ENCODE measurements at regions not wholly inside any gene's neighbourhood (a gene's known extent, or its start where the extent isn't known, plus 50 kb on each side); places are given as distances from the start of the nearest gene placed in this dataset.

DNA sequence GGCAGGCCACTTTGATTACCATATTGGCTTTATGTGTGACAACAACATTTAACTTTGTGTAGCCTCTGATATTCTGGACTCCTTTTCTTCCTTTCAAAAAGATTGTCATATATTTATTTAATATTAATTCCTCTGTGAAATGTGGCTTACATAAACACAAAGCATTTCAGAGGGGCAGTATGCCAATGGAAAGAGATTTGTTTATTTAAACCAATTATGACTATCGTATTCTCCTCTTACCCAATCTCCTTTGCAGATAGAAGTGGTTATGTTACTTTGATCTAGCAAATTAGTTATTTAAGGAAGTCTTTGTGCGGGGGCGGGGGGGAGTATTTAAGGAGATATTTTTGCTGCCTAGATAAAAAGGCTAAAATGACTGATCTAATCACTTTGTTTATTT is 573.7 kb upstream of the KIF2B start:
- Mint-ChIP-seq H3K4me3 (no peak overlapping the region), H3K9me3 (peaks cover 0 to 12% (median 0%) of the 10 kb centered on the region in 7 donors), H3K4me1 (no peaks in the 10 kb centered on the region), H3K36me3 (no peaks in the 10 kb centered on the region), H3K27me3 (ENCODE audit: low read depth in 3 of 3) (no peaks in the 10 kb centered on the region), H3K27ac (no peak overlapping the region)
- no peak overlapping the region for H3K4me2 ChIP-seq (replicated peaks; ENCODE audit: extremely low read depth, low read length, poor library complexity, severe bottlenecking)
- H3K27ac ChIP-seq (ENCODE audit: low read depth in 1 of 2, low read length in 2 of 2) = no peak overlapping the region
- WGBS (ENCODE audit: insufficient coverage) = no CpG with 5 or more reads among the region's 3 CpGs
- H3K4me1 ChIP-seq (ENCODE audit: control insufficient read depth in 1 of 2, insufficient read depth in 2 of 2, low read length in 2 of 2) = no peaks in the 10 kb centered on the region
- intact Hi-C loops (cut with micrococcal nuclease) = no loop called here
- peaks cover under 1 to 3% of the 10 kb centered on the region in 2 donors for H3K9me3 ChIP-seq (replicated peaks in 1 of 2; ENCODE audit: control insufficient read depth in 1 of 2, insufficient read depth in 1 of 2, low read length in 2 of 2)
- DNase-seq = no peak
- H3K27me3 ChIP-seq (ENCODE audit: control insufficient read depth in 2 of 2, insufficient read depth in 2 of 2, low read length in 2 of 2) = no peaks in the 10 kb centered on the region
- H2AFZ ChIP-seq (ENCODE audit: insufficient read depth, low read depth, low read length, poor library complexity, severe bottlenecking) = no peak overlapping the region
- TF ChIP-seq, protein P1, sequence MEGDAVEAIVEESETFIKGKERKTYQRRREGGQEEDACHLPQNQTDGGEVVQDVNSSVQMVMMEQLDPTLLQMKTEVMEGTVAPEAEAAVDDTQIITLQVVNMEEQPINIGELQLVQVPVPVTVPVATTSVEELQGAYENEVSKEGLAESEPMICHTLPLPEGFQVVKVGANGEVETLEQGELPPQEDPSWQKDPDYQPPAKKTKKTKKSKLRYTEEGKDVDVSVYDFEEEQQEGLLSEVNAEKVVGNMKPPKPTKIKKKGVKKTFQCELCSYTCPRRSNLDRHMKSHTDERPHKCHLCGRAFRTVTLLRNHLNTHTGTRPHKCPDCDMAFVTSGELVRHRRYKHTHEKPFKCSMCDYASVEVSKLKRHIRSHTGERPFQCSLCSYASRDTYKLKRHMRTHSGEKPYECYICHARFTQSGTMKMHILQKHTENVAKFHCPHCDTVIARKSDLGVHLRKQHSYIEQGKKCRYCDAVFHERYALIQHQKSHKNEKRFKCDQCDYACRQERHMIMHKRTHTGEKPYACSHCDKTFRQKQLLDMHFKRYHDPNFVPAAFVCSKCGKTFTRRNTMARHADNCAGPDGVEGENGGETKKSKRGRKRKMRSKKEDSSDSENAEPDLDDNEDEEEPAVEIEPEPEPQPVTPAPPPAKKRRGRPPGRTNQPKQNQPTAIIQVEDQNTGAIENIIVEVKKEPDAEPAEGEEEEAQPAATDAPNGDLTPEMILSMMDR (IDR thresholded peaks at IDR 0.05) = no peak
- H4K20me1 ChIP-seq (ENCODE audit: insufficient read depth, low read length) = no peaks in the 10 kb centered on the region
- no peak overlapping the region for H3K9ac ChIP-seq (ENCODE audit: insufficient read depth, low read length, poor library complexity, severe bottlenecking)
- no peaks in the 10 kb centered on the region for H3K79me2 ChIP-seq (ENCODE audit: insufficient read depth, low read length)
- no peaks in the 10 kb centered on the region for H3K36me3 ChIP-seq (replicated peaks in 1 of 2; ENCODE audit: control insufficient read depth in 1 of 2, insufficient read depth in 2 of 2, low read length in 2 of 2)
- H3K4me3 ChIP-seq (replicated peaks in 1 of 3; ENCODE audit: low read depth in 2 of 3, low read length in 3 of 3) = no peak overlapping the region

DNA sequence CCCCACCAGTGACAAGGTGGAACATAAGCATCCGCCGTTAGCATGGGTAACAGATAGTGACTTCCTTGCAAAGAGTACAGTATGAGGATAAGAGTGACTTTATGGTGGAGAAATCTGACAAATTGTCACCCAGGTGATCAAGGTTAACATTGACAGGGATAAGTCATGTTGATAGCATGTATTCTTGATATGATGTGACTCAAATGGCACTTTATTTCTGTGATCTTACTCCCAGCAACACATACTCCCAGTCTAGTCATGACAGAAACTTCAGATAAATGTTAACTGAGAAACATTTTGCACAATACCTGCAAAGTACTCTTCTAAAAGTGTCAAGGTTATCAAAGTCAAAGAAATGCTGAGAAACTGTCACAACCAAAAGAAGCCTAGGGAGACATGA is 588.6 kb upstream of the KIF2B start:
- Histone ChIP-seq H3K27ac (ENCODE audit: low read depth in 1 of 2, low read length in 2 of 2) (no peak overlapping the region), H3K4me1 (ENCODE audit: control insufficient read depth in 1 of 2, insufficient read depth in 2 of 2, low read length in 2 of 2) (no peaks in the 10 kb centered on the region), H3K9ac (ENCODE audit: insufficient read depth, low read length, poor library complexity, severe bottlenecking) (no peak overlapping the region), H3K79me2 (ENCODE audit: insufficient read depth, low read length) (no peaks in the 10 kb centered on the region), H2AFZ (ENCODE audit: insufficient read depth, low read depth, low read length, poor library complexity, severe bottlenecking) (no peak overlapping the region), H3K4me3 (replicated peaks in 1 of 3; ENCODE audit: low read depth in 2 of 3, low read length in 3 of 3) (no peak overlapping the region), H3K36me3 (replicated peaks in 1 of 2; ENCODE audit: control insufficient read depth in 1 of 2, insufficient read depth in 2 of 2, low read length in 2 of 2) (no peaks in the 10 kb centered on the region), H3K9me3 (replicated peaks in 1 of 2; ENCODE audit: control insufficient read depth in 1 of 2, insufficient read depth in 1 of 2, low read length in 2 of 2) (peaks cover 3 to 6% of the 10 kb centered on the region in 2 donors), H3K4me2 (replicated peaks; ENCODE audit: extremely low read depth, low read length, poor library complexity, severe bottlenecking) (no peak overlapping the region), H4K20me1 (ENCODE audit: insufficient read depth, low read length) (no peaks in the 10 kb centered on the region), H3K27me3 (ENCODE audit: control insufficient read depth in 2 of 2, insufficient read depth in 2 of 2, low read length in 2 of 2) (no peaks in the 10 kb centered on the region)
- WGBS (ENCODE audit: insufficient coverage) = no CpG with 5 or more reads among the region's 2 CpGs
- H3K9me3 Mint-ChIP-seq = peaks cover 0 to 4% (median 0%) of the 10 kb centered on the region in 7 donors
- H3K36me3 Mint-ChIP-seq = no peaks in the 10 kb centered on the region
- H3K4me1 Mint-ChIP-seq = no peaks in the 10 kb centered on the region
- no peak for DNase-seq
- no peaks in the 10 kb centered on the region for H3K27me3 Mint-ChIP-seq (ENCODE audit: low read depth in 3 of 3)
- intact Hi-C loops (cut with micrococcal nuclease) = no loop called here
- TF ChIP-seq, protein P1 (IDR thresholded peaks at IDR 0.05) = no peak
- H3K4me3 Mint-ChIP-seq = no peak overlapping the region
- no peak overlapping the region for H3K27ac Mint-ChIP-seq
